Astrocyte (in vitro differentiated cells and primary cell): ENCODE measurements at regions not wholly inside any gene's neighbourhood (a gene's known extent, or its start where the extent isn't known, plus 50 kb on each side); places are given as distances from the start of the nearest gene placed in this dataset.

Experiments
- DNase-seq: peaks from one replicate; pipeline ENCODE4 v3.0.0-alpha.2; 2010; ENCODE audit warnings: low read depth
- FAIRE-seq: peaks from 2 replicates; lab custom pipeline; 2011; peaks lifted over from hg19 to GRCh38; lab: Jason Lieb, UNC
- H2AFZ ChIP-seq: 2 replicates; pipeline ENCODE4 v1.6.0; 2012; ENCODE audit warnings: low read depth, low read length, inconsistent platforms
- H3K27ac ChIP-seq: 2 replicates; pipeline ENCODE4 v1.5.1; 2011; ENCODE audit warnings: low read depth, low read length, inconsistent platforms
- H3K27me3 ChIP-seq: 2 replicates; pipeline ENCODE4 v1.6.0; 2011; ENCODE audit warnings: low read length, inconsistent platforms; ENCODE audit not compliant: insufficient read depth
- H3K36me3 ChIP-seq: 2 replicates; pipeline ENCODE4 v1.5.1; 2011; ENCODE audit warnings: low read length, inconsistent platforms; ENCODE audit not compliant: insufficient read depth
- H3K4me1 ChIP-seq: 2 replicates; pipeline ENCODE4 v1.5.1; 2011; ENCODE audit warnings: low read length, inconsistent platforms; ENCODE audit not compliant: insufficient read depth
- H3K4me2 ChIP-seq: 2 replicates; pipeline ENCODE4 v1.6.0; 2012; ENCODE audit warnings: low read length, inconsistent platforms
- H3K4me3 ChIP-seq: 2 replicates; pipeline ENCODE4 v1.5.1; 2011; ENCODE audit warnings: low read depth, mild to moderate bottlenecking, low read length, inconsistent platforms; ENCODE audit not compliant: insufficient read depth
- H3K79me2 ChIP-seq: 2 replicates; pipeline ENCODE4 v1.6.0; 2012; ENCODE audit warnings: mild to moderate bottlenecking, low read length, inconsistent platforms; ENCODE audit not compliant: insufficient read depth
- H3K9ac ChIP-seq: 2 replicates; pipeline ENCODE4 v1.6.0; 2012; ENCODE audit warnings: mild to moderate bottlenecking, low read length, inconsistent platforms
- H3K9me3 ChIP-seq: 2 replicates; pipeline ENCODE4 v1.5.1; 2012; ENCODE audit warnings: low read depth, mild to moderate bottlenecking, low read length, inconsistent platforms; ENCODE audit not compliant: insufficient read depth
- H4K20me1 ChIP-seq: 2 replicates; pipeline ENCODE4 v1.6.0; 2012; ENCODE audit warnings: low read length, inconsistent platforms; ENCODE audit not compliant: insufficient read depth
- H3K27ac Mint-ChIP-seq: one replicate; pipeline ENCODE4 v1.8.0; 2021; ENCODE audit warnings: mild to moderate bottlenecking, mixed read lengths; ENCODE audit not compliant: unreplicated experiment
- H3K27me3 Mint-ChIP-seq: one replicate; pipeline ENCODE4 v1.8.0; 2021; ENCODE audit warnings: low read depth, mixed read lengths; ENCODE audit not compliant: unreplicated experiment
- H3K36me3 Mint-ChIP-seq: one replicate; pipeline ENCODE4 v1.8.0; 2021; ENCODE audit warnings: low read depth, mixed read lengths; ENCODE audit not compliant: unreplicated experiment
- H3K4me1 Mint-ChIP-seq: one replicate; pipeline ENCODE4 v1.8.0; 2021; ENCODE audit warnings: low read depth, mixed read lengths; ENCODE audit not compliant: unreplicated experiment
- H3K4me3 Mint-ChIP-seq: one replicate; pipeline ENCODE4 v1.8.0; 2021; ENCODE audit warnings: mild to moderate bottlenecking, moderate library complexity, mixed read lengths; ENCODE audit not compliant: unreplicated experiment
- H3K9me3 Mint-ChIP-seq: one replicate; pipeline ENCODE4 v1.8.0; 2021; ENCODE audit warnings: mild to moderate bottlenecking, mixed read lengths; ENCODE audit not compliant: unreplicated experiment
- CTCF ChIP-seq: IDR thresholded peaks from 2 replicates; pipeline ENCODE4 v1.5.1; 2011; ENCODE audit warnings: low read depth, mild to moderate bottlenecking, inconsistent platforms, low read length, moderate library complexity; ENCODE audit not compliant: insufficient read depth
- EZH2 ChIP-seq: IDR thresholded peaks from 2 replicates; pipeline ENCODE4 v1.6.1; 2012; ENCODE audit warnings: mild to moderate bottlenecking, low read length, inconsistent platforms; ENCODE audit not compliant: insufficient read depth

GRCh38 chr14:49303946-49304516, 282.1 kb downstream of the RPS29 start:
- H3K4me3 Mint-ChIP-seq, result no peak overlapping the region
- H3K27me3 Mint-ChIP-seq, result peaks cover 2% of the 10 kb centered on the region
- H3K9me3 Mint-ChIP-seq, result no peaks in the 10 kb centered on the region
- H3K27ac Mint-ChIP-seq, result no peak overlapping the region
- Histone ChIP-seq H3K27me3 (no peaks in the 10 kb centered on the region), H3K4me2 (no peak overlapping the region), H3K79me2 (no peaks in the 10 kb centered on the region), H3K4me3 (no peak overlapping the region), H3K9me3 (no peaks in the 10 kb centered on the region), H2AFZ (no peak overlapping the region), H3K36me3 (no peaks in the 10 kb centered on the region), H4K20me1 (no peaks in the 10 kb centered on the region), H3K9ac (no peak overlapping the region), H3K27ac (no peak overlapping the region), H3K4me1 (no peaks in the 10 kb centered on the region)
- peak; percentile 9 for FAIRE-seq
- no peaks in the 10 kb centered on the region for H3K4me1 Mint-ChIP-seq
- no peak for TF ChIP-seq CTCF
- no peak for TF ChIP-seq EZH2
- H3K36me3 Mint-ChIP-seq, result no peaks in the 10 kb centered on the region
- peak; percentile 24 for DNase-seq

GRCh38 chr14:49297102-49297501, 289.1 kb downstream of the RPS29 start:
- Mint-ChIP-seq H3K4me3 (no peak overlapping the region), H3K27me3 (peaks cover 4% of the 10 kb centered on the region), H3K9me3 (peaks cover 2% of the 10 kb centered on the region), H3K4me1 (no peaks in the 10 kb centered on the region), H3K27ac (no peak overlapping the region), H3K36me3 (no peaks in the 10 kb centered on the region)
- TF ChIP-seq EZH2, result no peak
- no peak for TF ChIP-seq CTCF
- no peak overlapping the region for H3K27ac ChIP-seq
- no peaks in the 10 kb centered on the region for H3K27me3 ChIP-seq
- FAIRE-seq (no peak), DNase-seq (no peak)
- H3K79me2 ChIP-seq, result no peaks in the 10 kb centered on the region
- no peak overlapping the region for H3K9ac ChIP-seq
- H3K36me3 ChIP-seq, result no peaks in the 10 kb centered on the region
- H3K4me1 ChIP-seq, result no peaks in the 10 kb centered on the region
- H2AFZ ChIP-seq, result no peak overlapping the region
- H3K4me2 ChIP-seq, result no peak overlapping the region
- no peaks in the 10 kb centered on the region for H3K9me3 ChIP-seq
- H3K4me3 ChIP-seq, result no peak overlapping the region
- H4K20me1 ChIP-seq, result no peaks in the 10 kb centered on the region

GRCh38 chr14:49294621-49295148, 291.5 kb downstream of the RPS29 start:
- no peaks in the 10 kb centered on the region for H3K27me3 ChIP-seq
- no peak overlapping the region for H3K27ac Mint-ChIP-seq
- H3K27ac ChIP-seq, result no peak overlapping the region
- DNase-seq (no peak), FAIRE-seq (no peak)
- no peak overlapping the region for H3K9ac ChIP-seq
- no peak overlapping the region for H3K4me3 ChIP-seq
- no peaks in the 10 kb centered on the region for H3K36me3 ChIP-seq
- no peaks in the 10 kb centered on the region for H3K4me1 ChIP-seq
- no peaks in the 10 kb centered on the region for H3K4me1 Mint-ChIP-seq
- H3K36me3 Mint-ChIP-seq, result no peaks in the 10 kb centered on the region
- peaks cover 6% of the 10 kb centered on the region for H3K27me3 Mint-ChIP-seq
- no peaks in the 10 kb centered on the region for H3K9me3 ChIP-seq
- H4K20me1 ChIP-seq, result no peaks in the 10 kb centered on the region
- H3K9me3 Mint-ChIP-seq, result peaks cover 2% of the 10 kb centered on the region
- H3K4me2 ChIP-seq, result no peak overlapping the region
- no peak overlapping the region for H3K4me3 Mint-ChIP-seq
- no peak overlapping the region for H2AFZ ChIP-seq
- no peaks in the 10 kb centered on the region for H3K79me2 ChIP-seq
- no peak for TF ChIP-seq CTCF
- no peak for TF ChIP-seq EZH2
